NB4 (cell line): ENCODE measurements at regions not wholly inside any gene's neighbourhood (a gene's known extent, or its start where the extent isn't known, plus 50 kb on each side); places are given as distances from the start of the nearest gene placed in this dataset.

Experiments used
- DNase-seq: peaks from one replicate; pipeline ENCODE4 v3.0.0; 2010; ENCODE audit warnings: low read depth
- H3K4me3 ChIP-seq: one replicate; pipeline ENCODE4 v1.5.1; 2011; ENCODE audit warnings: mild to moderate bottlenecking, low read depth, low read length, moderate library complexity
- CTCF ChIP-seq: IDR thresholded peaks from one replicate; pipeline ENCODE4 v1.5.1; 2012; ENCODE audit warnings: low read depth, low read length
- MYC ChIP-seq: IDR thresholded peaks from 2 replicates; pipeline ENCODE4 v1.6.1; 2011; ENCODE audit warnings: low read depth, low read length
- POLR2A ChIP-seq: IDR thresholded peaks from 2 replicates; pipeline ENCODE4 v1.6.1; 2011; ENCODE audit warnings: mild to moderate bottlenecking; ENCODE audit not compliant: insufficient read length; ENCODE audit errors: extremely low read depth
- TF ChIP-seq, protein P1 (sequence below): IDR thresholded peaks from 2 replicates; pipeline ENCODE4 v1.6.1; 2011; ENCODE audit warnings: low read depth, low read length

GRCh38 chr1:62995173-62995572, 211.2 kb downstream of the ATG4C start:
- H3K4me3 ChIP-seq, result no peak overlapping the region
- TF ChIP-seq, protein P1, sequence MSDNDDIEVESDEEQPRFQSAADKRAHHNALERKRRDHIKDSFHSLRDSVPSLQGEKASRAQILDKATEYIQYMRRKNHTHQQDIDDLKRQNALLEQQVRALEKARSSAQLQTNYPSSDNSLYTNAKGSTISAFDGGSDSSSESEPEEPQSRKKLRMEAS, result no peak
- no peak for TF ChIP-seq POLR2A
- no peak for TF ChIP-seq CTCF
- TF ChIP-seq MYC, result no peak
- DNase-seq, result no peak

DNA sequence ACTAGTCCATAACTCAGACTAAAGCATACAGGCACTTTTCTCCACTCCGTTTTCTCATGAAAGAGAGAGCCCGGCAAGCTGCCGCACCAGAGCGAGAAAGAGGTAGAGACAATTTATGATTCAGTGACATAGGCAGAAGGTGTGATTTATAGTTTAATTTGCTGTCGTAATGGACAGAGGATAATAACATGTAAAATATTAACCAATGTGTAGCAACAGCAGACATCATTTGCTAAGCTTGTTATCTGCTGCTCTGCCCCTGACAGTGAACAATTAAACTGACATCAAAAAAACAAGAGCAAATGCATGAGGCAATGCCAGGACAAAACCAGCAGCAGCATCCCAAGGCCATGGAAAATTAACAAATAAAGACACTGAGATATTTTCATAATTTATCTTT, 214.0 kb downstream of the ATG4C start:
- DNase-seq, result no peak
- H3K4me3 ChIP-seq, result no peak overlapping the region

GRCh38 chr1:62998845-62999649, 215.1 kb downstream of the ATG4C start:
- no peak for TF ChIP-seq MYC
- TF ChIP-seq CTCF, result no peak
- TF ChIP-seq, protein P1, result no peak
- no peak for TF ChIP-seq POLR2A
- DNase-seq, result no peak
- no peak overlapping the region for H3K4me3 ChIP-seq

More for the DNA sequence above, 214.0 kb downstream of the ATG4C start:
- TF ChIP-seq CTCF, result no peak

DNA sequence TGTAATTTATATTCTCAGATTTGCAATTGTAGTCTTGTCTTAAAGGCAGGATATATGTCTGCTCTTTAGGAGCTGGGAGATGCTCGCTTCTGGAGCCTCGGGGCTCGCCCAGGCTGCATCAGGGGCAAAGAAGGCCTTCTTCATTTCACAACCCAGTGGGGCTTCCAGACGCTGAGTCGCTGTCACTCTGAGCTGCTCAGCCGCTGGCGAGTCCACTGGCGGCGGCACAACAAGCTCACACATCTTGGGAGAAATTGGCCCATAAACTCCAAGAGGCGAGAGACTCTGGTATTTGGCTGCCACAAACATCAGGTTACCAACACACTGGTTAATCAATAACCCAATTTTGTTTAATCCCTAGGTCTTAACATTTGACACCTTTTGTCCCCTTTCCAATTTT, 216.6 kb downstream of the ATG4C start:
- no peak for DNase-seq
- no peak overlapping the region for H3K4me3 ChIP-seq
- no peak for TF ChIP-seq CTCF
- TF ChIP-seq MYC, result no peak
- TF ChIP-seq POLR2A, result no peak
- TF ChIP-seq, protein P1, result no peak

DNA sequence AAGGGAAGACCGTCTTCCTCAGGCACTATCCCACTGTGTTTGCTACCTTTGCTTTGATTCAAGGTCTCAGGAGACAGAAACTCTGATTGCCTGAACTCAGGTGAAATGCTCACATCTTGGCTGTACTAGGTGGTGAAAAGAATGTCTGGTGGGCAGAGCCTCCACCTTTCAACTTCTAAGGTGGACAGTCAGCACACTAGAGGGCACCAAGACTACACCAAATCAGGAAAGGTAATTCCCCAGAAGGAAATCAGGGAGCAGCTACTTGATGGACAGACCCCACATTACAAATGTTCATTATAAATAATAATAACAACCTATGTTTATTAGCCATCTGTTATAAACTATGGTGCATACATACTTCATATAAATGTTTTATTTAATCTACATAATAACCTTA, 220.9 kb downstream of the ATG4C start:
- peak; percentile 1 for DNase-seq
- H3K4me3 ChIP-seq, result no peak overlapping the region
- TF ChIP-seq MYC, result no peak

DNA sequence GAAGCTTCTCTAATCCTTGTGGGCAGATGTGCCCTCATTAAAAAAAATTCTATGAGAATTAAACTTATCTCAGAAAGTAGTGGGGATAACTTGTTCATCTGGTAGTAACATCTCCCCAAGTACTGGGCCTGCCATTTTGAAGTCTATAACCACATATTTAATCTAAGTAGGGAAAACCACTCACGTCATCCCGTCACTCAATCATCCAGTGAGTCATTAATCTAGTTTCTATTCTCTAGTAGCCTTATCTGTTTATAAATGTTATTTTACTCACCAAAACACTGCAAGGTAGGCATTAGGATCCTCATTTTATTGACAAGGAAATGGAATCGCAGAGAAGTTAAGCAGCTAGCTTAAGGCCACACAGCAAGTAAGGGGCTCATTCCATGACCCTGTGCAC, 221.9 kb downstream of the ATG4C start:
- no peak overlapping the region for H3K4me3 ChIP-seq
- TF ChIP-seq MYC (no peak), CTCF (no peak), POLR2A (no peak)
- TF ChIP-seq, protein P1, result no peak
- DNase-seq, result no peak
